GM20000 (cell line): ENCODE measurements at regions not wholly inside any gene's neighbourhood (a gene's known extent, or its start where the extent isn't known, plus 50 kb on each side); places are given as distances from the start of the nearest gene placed in this dataset.

Source experiments
- DNase-seq: peaks from one replicate; pipeline ENCODE4 v3.0.0; 2012; ENCODE audit warnings: low spot score
- TF ChIP-seq, protein P1 (sequence below): IDR thresholded peaks from 2 replicates; pipeline ENCODE4 v1.5.1; 2012; ENCODE audit warnings: mild to moderate bottlenecking, control low read depth; ENCODE audit errors: extremely low read depth, missing control alignments

DNA sequence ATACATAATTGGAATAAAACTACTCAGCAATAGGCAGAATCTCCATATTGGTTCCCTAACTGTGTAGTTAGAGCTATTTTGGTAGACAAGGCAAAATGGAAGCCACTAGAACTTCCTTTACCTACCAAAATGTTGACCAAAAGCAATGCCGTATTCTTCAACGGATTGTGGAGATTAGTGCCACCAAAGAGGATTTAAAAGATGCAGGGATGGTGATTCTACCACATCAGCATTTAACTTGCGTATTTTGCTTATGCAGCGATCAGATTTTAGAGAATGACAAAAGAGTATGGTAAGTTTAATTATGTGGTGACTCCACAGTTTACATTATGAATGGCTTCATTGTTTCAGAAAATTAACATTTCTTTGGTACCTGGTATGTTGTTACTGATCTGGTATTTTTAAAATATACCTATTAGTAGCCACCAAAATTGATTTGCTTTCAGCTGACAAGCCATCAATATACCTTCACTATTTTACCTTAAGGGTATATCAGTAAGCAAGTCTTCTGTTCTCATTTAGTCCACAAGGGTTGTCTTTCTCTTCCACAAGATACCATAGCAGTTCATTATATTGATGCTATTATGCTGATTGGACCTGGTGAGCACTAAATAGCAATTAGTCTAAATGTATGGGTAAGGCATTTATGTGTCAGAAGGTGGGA, 1910.7 kb upstream of the PRR20A start:
- TF ChIP-seq, protein P1, sequence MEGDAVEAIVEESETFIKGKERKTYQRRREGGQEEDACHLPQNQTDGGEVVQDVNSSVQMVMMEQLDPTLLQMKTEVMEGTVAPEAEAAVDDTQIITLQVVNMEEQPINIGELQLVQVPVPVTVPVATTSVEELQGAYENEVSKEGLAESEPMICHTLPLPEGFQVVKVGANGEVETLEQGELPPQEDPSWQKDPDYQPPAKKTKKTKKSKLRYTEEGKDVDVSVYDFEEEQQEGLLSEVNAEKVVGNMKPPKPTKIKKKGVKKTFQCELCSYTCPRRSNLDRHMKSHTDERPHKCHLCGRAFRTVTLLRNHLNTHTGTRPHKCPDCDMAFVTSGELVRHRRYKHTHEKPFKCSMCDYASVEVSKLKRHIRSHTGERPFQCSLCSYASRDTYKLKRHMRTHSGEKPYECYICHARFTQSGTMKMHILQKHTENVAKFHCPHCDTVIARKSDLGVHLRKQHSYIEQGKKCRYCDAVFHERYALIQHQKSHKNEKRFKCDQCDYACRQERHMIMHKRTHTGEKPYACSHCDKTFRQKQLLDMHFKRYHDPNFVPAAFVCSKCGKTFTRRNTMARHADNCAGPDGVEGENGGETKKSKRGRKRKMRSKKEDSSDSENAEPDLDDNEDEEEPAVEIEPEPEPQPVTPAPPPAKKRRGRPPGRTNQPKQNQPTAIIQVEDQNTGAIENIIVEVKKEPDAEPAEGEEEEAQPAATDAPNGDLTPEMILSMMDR: no peak
- DNase-seq: no peak

DNA sequence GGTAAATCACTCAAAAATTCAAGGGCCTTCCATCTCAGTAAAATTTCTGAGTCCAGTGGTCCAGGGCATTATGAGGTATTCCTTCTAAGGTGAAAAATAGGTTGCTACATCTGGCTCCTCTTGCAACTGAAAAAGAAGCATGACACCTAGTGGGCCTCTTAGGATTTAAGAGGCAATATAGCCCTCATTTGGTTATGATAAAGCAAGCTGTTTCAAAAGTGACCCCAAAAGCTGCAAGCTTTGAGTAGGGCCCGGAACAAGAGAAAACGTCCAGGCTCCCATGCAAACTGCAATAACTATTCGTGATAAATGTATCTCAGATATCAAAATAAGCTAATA, 1910.2 kb upstream of the PRR20A start:
- DNase-seq: no peak
- TF ChIP-seq, protein P1: no peak

DNA sequence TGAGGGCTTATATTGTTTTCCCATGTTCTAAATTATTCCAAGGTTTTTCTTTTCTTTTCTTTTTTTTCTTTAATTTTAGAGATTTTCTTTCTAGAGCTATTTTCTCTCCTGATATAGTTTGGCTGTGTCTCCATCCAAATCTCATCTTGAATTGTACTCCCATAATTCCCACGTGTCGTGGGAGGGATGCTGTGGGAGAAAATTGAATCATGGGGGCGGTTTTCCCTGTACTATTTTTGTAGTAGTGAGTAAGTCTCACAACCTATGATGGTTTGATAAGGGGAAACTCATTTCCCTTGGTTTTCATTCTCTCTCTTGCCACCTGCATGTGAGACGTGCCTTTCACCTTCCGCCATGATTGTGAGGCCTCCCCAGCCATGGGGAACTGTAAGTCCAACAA, 1906.4 kb upstream of the PRR20A start:
- TF ChIP-seq, protein P1: no peak
- no peak for DNase-seq

DNA sequence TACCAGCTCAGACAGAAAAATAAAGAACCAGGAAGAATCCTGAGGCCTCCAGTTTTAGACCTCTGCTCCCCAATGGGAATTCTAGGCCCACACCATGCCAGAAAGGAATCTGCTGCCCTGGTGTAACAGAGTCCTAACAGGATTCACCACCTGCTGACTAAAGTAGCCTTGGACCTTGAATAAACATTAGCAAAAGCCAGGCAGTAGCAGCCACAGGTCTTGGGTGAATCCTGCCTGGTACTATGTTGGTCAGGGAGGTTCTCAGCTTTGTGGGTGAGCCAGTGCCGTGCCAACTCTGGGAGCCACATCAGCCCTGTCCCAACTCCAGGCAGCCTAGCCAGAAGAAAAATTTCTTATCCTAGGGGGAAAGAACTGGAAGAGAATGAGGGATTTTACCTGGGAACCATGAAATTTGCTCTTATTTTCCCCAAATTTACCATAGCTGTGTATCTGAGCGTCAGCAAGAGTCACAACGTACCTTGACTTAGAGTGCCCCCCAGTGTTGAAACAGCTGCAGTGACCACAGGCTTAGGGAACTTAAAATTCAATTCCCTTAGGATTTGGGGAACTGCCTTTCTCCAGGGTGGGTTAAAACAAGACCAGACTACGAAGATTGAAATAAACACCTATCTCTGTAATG, 1895.6 kb upstream of the PRR20A start:
- TF ChIP-seq, protein P1: no peak
- no peak for DNase-seq

DNA sequence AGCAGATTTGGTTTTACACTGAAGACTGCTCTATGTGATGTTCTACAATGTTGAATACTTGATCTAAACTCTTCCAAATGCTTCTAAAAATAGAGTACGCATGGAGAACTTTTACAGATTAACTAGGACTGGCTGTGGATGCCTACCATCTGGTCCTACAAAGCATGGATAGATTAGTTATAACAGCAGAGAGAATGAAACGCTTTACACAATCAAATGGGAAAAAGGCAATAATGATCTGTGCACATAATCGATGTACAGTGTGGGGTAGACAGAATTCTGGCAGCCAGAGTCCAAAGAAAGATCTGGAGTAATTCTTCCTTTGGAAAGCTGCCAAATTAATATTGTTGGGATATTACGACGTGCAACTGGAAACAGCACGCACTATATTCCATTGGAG, 1885.5 kb upstream of the PRR20A start:
- DNase-seq: no peak

DNA sequence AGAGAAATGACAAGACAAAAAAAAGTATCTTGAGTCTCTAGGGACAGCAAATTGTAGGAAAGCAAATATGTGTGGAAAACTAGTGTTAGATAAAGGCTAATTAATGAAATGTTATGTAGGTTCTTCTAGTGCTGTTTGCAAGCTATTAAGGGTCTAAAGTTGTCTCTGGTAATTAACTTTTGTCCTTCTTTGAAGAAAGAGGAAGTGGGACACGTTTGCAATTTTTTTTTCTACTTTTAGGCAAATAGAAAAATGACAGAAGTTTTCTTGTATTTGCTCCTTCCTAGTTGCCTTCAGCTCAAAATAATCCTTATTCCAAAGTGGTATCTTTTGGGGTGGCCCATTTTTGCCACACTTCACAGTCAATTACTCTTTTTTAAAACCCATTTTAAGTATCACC, 1877.7 kb upstream of the PRR20A start:
- DNase-seq: no peak
- TF ChIP-seq, protein P1: no peak

More for the DNA sequence above, 1885.5 kb upstream of the PRR20A start:
- TF ChIP-seq, protein P1: no peak

DNA sequence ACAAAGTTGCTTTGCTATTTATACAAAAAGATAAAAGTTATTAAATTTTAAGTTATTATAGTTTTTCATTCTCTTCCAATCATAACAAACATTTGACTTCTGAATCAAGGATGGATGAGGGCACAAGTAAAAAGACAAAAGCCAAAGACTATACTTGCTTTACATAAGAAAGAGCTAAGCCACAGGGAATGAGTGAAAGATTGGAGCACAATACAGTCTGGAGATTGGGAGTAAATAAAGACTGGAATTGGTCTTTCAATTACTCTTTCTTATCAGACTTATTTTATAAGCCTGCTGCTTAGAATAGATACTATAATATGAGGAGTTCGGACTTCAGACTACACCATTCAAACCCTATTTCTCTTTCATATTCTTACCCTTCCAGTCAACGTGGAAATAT, 1874.1 kb upstream of the PRR20A start:
- DNase-seq: no peak
- TF ChIP-seq, protein P1: no peak
